Body of pancreas (tissue), 4 donors: ENCODE measurements at regions not wholly inside any gene's neighbourhood (a gene's known extent, or its start where the extent isn't known, plus 50 kb on each side); places are given as distances from the start of the nearest gene placed in this dataset.

ENCODE experiments used
- ATAC-seq: fragments of 150-250 bp; one replicate; pipeline ENCODE4 v1.9.1; 2016
- DNase-seq, 4 donors: peaks; one replicate each; pipeline ENCODE4 v3.0.0-alpha.2; 2019
- H3K27ac ChIP-seq, 4 donors: fragments of 200-600 bp; sonication (generic); 1 replicate in 3 of 4; 2 replicates in 1 of 4; pipeline versions ENCODE4 v1.5.1 to v1.6.1; 2016 to 2019; ENCODE audit warnings: mild to moderate bottlenecking in 1 of 4, mixed read lengths in 1 of 4, moderate library complexity in 1 of 4
- H3K27me3 ChIP-seq, 2 donors: fragments of 200-600 bp; sonication (generic); one replicate each; pipeline ENCODE4 v1.6.0; 2016; ENCODE audit warnings: mild to moderate bottlenecking in 1 of 2
- H3K36me3 ChIP-seq, 2 donors: fragments of 200-600 bp; sonication (generic); replicated peaks in 1 of 2; 2 replicates each; pipeline ENCODE4 v1.5.1; 2016; ENCODE audit warnings: low read depth in 2 of 2; ENCODE audit not compliant: insufficient read depth in 1 of 2
- H3K4me1 ChIP-seq: fragments of 200-600 bp; sonication (generic); one replicate; pipeline ENCODE4 v1.6.0; 2016
- H3K4me3 ChIP-seq, 2 donors: fragments of 200-600 bp; sonication (generic); 1 replicate in 1 of 2; 2 replicates in 1 of 2; pipeline ENCODE4 v1.5.1; 2016 to 2019
- H3K9me3 ChIP-seq, 3 donors: fragments of 200-600 bp; sonication (generic); 1 replicate in 2 of 3; 2 replicates in 1 of 3; pipeline ENCODE4 v1.5.1; 2016
- POLR2A ChIP-seq, 3 donors: fragments of 450-650 bp; IDR thresholded peaks; one replicate each; pipeline ENCODE4 v1.6.1; 2016; ENCODE audit warnings: antibody characterized with exemption in 3 of 3, mild to moderate bottlenecking in 2 of 3
- WGBS, 2 donors: methylation state at CpG; one replicate each; pipeline ENCODE4 v1.1.5; 2017; 5-methylcytosine and 5-hydroxymethylcytosine counted together
- intact Hi-C: fragments of 100-400 bp; cut with DNase I; formaldehyde crosslinking; loops from one replicate; pipeline ENCODE4 v1.15.1; 2023
- TF ChIP-seq, protein P1 (sequence below), 7 experiments: fragments of 450-650 bp in 4 of 7; fragments of 200-600 bp in 3 of 7; sonication (generic) in 3 of 7; IDR thresholded peaks; one replicate each; pipeline ENCODE4 v1.5.1; 2016 to 2019; ENCODE audit warnings: antibody characterized with exemption in 7 of 7

DNA sequence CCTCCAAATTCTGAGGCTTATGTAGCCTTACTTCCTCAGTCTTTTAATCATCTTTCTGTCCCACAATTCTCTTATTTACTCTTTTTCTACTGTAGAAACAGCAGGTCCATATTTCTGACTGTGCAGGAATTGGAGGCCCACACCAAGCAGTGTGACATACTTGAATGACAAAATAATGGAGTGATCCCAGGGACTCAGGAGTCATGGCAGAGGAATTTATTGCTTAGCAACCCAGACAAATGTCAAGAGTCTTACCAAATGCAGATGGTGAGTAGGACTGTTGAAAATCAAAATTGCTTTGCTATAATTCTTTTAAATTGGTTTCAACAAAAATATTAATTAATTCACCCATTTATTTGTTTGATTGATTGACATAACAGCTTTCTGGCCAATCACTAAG lies 59.9 kb downstream of the HTR1B start:
- Histone ChIP-seq H3K9me3 (no peaks in the 10 kb centered on the region), H3K36me3 (no peaks in the 10 kb centered on the region), H3K27ac (no peak overlapping the region), H3K27me3 (no peaks in the 10 kb centered on the region), H3K4me3 (no peak overlapping the region), H3K4me1 (no peaks in the 10 kb centered on the region)
- ATAC-seq, result no peak
- intact Hi-C loops, result no loop called here
- no peak for DNase-seq
- no peak for TF ChIP-seq POLR2A (IDR thresholded peaks at IDR 0.05)
- TF ChIP-seq, protein P1, sequence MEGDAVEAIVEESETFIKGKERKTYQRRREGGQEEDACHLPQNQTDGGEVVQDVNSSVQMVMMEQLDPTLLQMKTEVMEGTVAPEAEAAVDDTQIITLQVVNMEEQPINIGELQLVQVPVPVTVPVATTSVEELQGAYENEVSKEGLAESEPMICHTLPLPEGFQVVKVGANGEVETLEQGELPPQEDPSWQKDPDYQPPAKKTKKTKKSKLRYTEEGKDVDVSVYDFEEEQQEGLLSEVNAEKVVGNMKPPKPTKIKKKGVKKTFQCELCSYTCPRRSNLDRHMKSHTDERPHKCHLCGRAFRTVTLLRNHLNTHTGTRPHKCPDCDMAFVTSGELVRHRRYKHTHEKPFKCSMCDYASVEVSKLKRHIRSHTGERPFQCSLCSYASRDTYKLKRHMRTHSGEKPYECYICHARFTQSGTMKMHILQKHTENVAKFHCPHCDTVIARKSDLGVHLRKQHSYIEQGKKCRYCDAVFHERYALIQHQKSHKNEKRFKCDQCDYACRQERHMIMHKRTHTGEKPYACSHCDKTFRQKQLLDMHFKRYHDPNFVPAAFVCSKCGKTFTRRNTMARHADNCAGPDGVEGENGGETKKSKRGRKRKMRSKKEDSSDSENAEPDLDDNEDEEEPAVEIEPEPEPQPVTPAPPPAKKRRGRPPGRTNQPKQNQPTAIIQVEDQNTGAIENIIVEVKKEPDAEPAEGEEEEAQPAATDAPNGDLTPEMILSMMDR (IDR thresholded peaks at IDR 0.05), result no peak

DNA sequence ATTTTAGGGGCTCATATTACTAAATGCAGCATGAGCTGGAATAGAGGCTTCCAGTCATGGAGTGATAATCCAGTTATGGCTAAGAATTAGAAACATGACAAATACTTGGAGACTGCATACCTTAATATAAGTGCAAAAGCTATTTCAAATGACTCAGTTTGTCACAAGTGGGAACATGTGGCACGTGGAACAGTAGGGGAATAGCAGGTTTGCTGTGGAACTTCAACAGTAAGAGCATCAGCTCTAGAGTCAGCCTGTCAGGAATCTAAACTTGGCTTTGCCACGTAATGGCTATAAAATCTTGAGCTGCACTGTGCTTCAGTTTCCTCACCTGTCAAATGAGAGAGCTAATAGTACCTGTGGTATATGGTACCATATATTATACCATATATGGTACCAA lies 62.1 kb downstream of the HTR1B start:
- no peaks in the 10 kb centered on the region for H3K9me3 ChIP-seq
- ATAC-seq (no peak), DNase-seq (no peak)
- no peak overlapping the region for H3K27ac ChIP-seq
- no peak overlapping the region for H3K4me3 ChIP-seq
- no peaks in the 10 kb centered on the region for H3K36me3 ChIP-seq
- H3K27me3 ChIP-seq, result no peaks in the 10 kb centered on the region
- WGBS, 2 donors, result 76 to 81% methylated on average over 2 of the region's 2 CpGs
- H3K4me1 ChIP-seq, result no peaks in the 10 kb centered on the region
- intact Hi-C loops, result no loop called here
- TF ChIP-seq POLR2A (IDR thresholded peaks at IDR 0.05), result no peak

- Histone ChIP-seq H3K27ac (no peak overlapping the region), H3K4me3 (no peak overlapping the region), H3K4me1 (no peaks in the 10 kb centered on the region), H3K27me3 (no peaks in the 10 kb centered on the region), H3K9me3 (no peaks in the 10 kb centered on the region), H3K36me3 (no peaks in the 10 kb centered on the region)
- no peak for TF ChIP-seq POLR2A (IDR thresholded peaks at IDR 0.05)
- TF ChIP-seq, protein P1 (IDR thresholded peaks at IDR 0.05), result no peak
- DNase-seq (no peak), ATAC-seq (no peak)
- intact Hi-C loops, result no loop called here
- 54 to 66% methylated on average over 1 of the region's 1 CpG for WGBS, 2 donors
These were observed 65.7 kb downstream of the HTR1B start for GRCh38 chr6:77397561-77397960.

DNA sequence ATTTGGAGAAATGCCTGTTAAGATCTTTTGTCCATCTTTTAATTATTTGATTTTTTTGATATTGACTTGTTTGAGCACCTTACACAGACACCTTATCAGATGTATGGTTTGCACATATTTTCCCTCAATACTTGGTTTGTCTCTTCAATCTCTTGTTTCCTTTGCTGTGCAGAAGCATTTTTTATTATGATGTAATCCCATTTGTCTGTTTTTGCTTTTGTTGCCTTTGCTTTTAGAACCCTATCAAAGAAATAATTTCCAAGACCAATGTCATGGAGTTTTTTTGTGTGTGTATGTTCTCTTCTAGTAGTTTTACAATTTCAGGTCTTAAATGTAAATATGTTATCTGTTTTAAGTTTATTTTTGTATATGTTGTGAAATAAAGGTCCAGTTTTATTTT lies 73.9 kb downstream of the HTR1B start:
- no peaks in the 10 kb centered on the region for H3K9me3 ChIP-seq
- no peak overlapping the region for H3K4me3 ChIP-seq
- DNase-seq (no peak), ATAC-seq (no peak)
- H3K27ac ChIP-seq, result no peak overlapping the region
- no peaks in the 10 kb centered on the region for H3K27me3 ChIP-seq
- TF ChIP-seq, protein P1 (IDR thresholded peaks at IDR 0.05), result no peak
- no peak for TF ChIP-seq POLR2A (IDR thresholded peaks at IDR 0.05)
- H3K36me3 ChIP-seq, result no peaks in the 10 kb centered on the region
- no peaks in the 10 kb centered on the region for H3K4me1 ChIP-seq
- intact Hi-C loops, result no loop called here

- H3K27me3 ChIP-seq, result no peaks in the 10 kb centered on the region
- WGBS, 2 donors, result 18 to 37% methylated on average over 2 of the region's 2 CpGs
- no peaks in the 10 kb centered on the region for H3K4me1 ChIP-seq
- no peaks in the 10 kb centered on the region for H3K9me3 ChIP-seq
- H3K36me3 ChIP-seq, result no peaks in the 10 kb centered on the region
- H3K27ac ChIP-seq, result no peak overlapping the region
- TF ChIP-seq POLR2A (IDR thresholded peaks at IDR 0.05), result no peak
- TF ChIP-seq, protein P1 (IDR thresholded peaks at IDR 0.05), result no peak
- DNase-seq (no peak), ATAC-seq (no peak)
- intact Hi-C loops, result no loop called here
- no peak overlapping the region for H3K4me3 ChIP-seq
These were observed 80.3 kb downstream of the HTR1B start for GRCh38 chr6:77383026-77383425.
